ENCODE measurements at regions not wholly inside any gene's neighbourhood (a gene's known extent, or its start where the extent isn't known, plus 50 kb on each side); places are given as distances from the start of the nearest gene placed in this dataset.

- H3K9me3 ChIP-seq: no peaks in the 10 kb centered on the region
- no peak overlapping the region for H3K27ac ChIP-seq
- intact Hi-C loops (cut with DNase I): no loop called here
- TF ChIP-seq POLR2A (IDR thresholded peaks at IDR 0.05) (no peak), CTCF (IDR thresholded peaks at IDR 0.05) (no peak), POLR2AphosphoS5 (IDR thresholded peaks at IDR 0.05; ENCODE audit: insufficient read depth in 1 of 2, low read depth in 1 of 2) (no peak)
- H3K36me3 ChIP-seq: no peaks in the 10 kb centered on the region
- no peak overlapping the region for H3K4me3 ChIP-seq
- DNase-seq (ENCODE audit: extremely low spot score in 2 of 2): no peak
- no peaks in the 10 kb centered on the region for H3K4me1 ChIP-seq
- H3K27me3 ChIP-seq: no peaks in the 10 kb centered on the region
These were observed 330.7 kb upstream of the SLC24A2 start for GRCh38 chr9:20119566-20119965.

- Histone ChIP-seq H3K4me1 (no peaks in the 10 kb centered on the region), H3K27ac (no peak overlapping the region), H3K27me3 (no peaks in the 10 kb centered on the region), H3K36me3 (no peaks in the 10 kb centered on the region), H3K9me3 (no peaks in the 10 kb centered on the region), H3K4me3 (no peak overlapping the region)
- intact Hi-C loops (cut with DNase I): no loop called here
- TF ChIP-seq POLR2A (IDR thresholded peaks at IDR 0.05) (no peak), POLR2AphosphoS5 (IDR thresholded peaks at IDR 0.05; ENCODE audit: insufficient read depth in 1 of 2, low read depth in 1 of 2) (no peak), CTCF (IDR thresholded peaks at IDR 0.05) (no peak)
- DNase-seq (ENCODE audit: extremely low spot score in 2 of 2): no peak
These were observed 329.1 kb upstream of the SLC24A2 start for GRCh38 chr9:20117986-20118385.

- Histone ChIP-seq H3K36me3 (no peaks in the 10 kb centered on the region), H3K27ac (no peak overlapping the region), H3K4me1 (no peaks in the 10 kb centered on the region), H3K27me3 (no peaks in the 10 kb centered on the region), H3K4me3 (no peak overlapping the region), H3K9me3 (no peaks in the 10 kb centered on the region)
- intact Hi-C loops (cut with DNase I): no loop called here
- no peak for DNase-seq (ENCODE audit: extremely low spot score in 2 of 2)
- TF ChIP-seq POLR2AphosphoS5 (IDR thresholded peaks at IDR 0.05; ENCODE audit: insufficient read depth in 1 of 2, low read depth in 1 of 2) (no peak), CTCF (IDR thresholded peaks at IDR 0.05) (no peak), POLR2A (IDR thresholded peaks at IDR 0.05) (no peak)
These were observed 328.6 kb upstream of the SLC24A2 start for GRCh38 chr9:20117482-20117881.

GRCh38 chr9:20114974-20115373 lies 326.1 kb upstream of the SLC24A2 start:
- Histone ChIP-seq H3K4me1 (no peaks in the 10 kb centered on the region), H3K36me3 (no peaks in the 10 kb centered on the region), H3K27ac (no peak overlapping the region), H3K9me3 (no peaks in the 10 kb centered on the region), H3K27me3 (no peaks in the 10 kb centered on the region), H3K4me3 (no peak overlapping the region)
- DNase-seq (ENCODE audit: extremely low spot score in 2 of 2): no peak
- intact Hi-C loops (cut with DNase I): no loop called here
- TF ChIP-seq POLR2AphosphoS5 (IDR thresholded peaks at IDR 0.05; ENCODE audit: insufficient read depth in 1 of 2, low read depth in 1 of 2): no peak
- no peak for TF ChIP-seq CTCF (IDR thresholded peaks at IDR 0.05)

GRCh38 chr9:20112205-20112783 lies 323.5 kb upstream of the SLC24A2 start:
- no peak for TF ChIP-seq POLR2AphosphoS5 (IDR thresholded peaks at IDR 0.05; ENCODE audit: insufficient read depth in 1 of 2, low read depth in 1 of 2)
- no peak for TF ChIP-seq POLR2A (IDR thresholded peaks at IDR 0.05)

More at GRCh38 chr9:20112205-20112783, 323.5 kb upstream of the SLC24A2 start:
- Histone ChIP-seq H3K27ac (no peak overlapping the region), H3K4me1 (no peaks in the 10 kb centered on the region), H3K9me3 (no peaks in the 10 kb centered on the region), H3K4me3 (no peak overlapping the region), H3K27me3 (no peaks in the 10 kb centered on the region), H3K36me3 (no peaks in the 10 kb centered on the region)
- intact Hi-C loops (cut with DNase I): no loop called here
- DNase-seq (ENCODE audit: extremely low spot score in 2 of 2): no peak
